Jurkat, Clone E6-1 (cell line): ENCODE measurements at regions not wholly inside any gene's neighbourhood (a gene's known extent, or its start where the extent isn't known, plus 50 kb on each side); places are given as distances from the start of the nearest gene placed in this dataset.
A peak's percentile ranks its signal among the peaks of the same experiment; 100 is the strongest.
"Not testable (repeated sequence)": the region's sequence is repeated elsewhere in the genome, so short reads cannot be mapped to it uniquely, and the experiment has no call there.

Experiments
- DNase-seq: peaks from one replicate; pipeline ENCODE4 v3.0.0-alpha.2; 2011; ENCODE audit warnings: low read depth, low spot score
- H3K4me3 ChIP-seq: 2 replicates; pipeline ENCODE4 v1.5.1; 2011; ENCODE audit warnings: mild to moderate bottlenecking, low read length, control low read depth, moderate library complexity

- no peak overlapping the region for H3K4me3 ChIP-seq
- no peak for DNase-seq
These were observed 73.8 kb upstream of the CD2AP start for GRCh38 chr6:47403801-47404200.

- no peak for DNase-seq
- no peak overlapping the region for H3K4me3 ChIP-seq
These were observed 73.2 kb upstream of the CD2AP start for GRCh38 chr6:47404435-47404834.

GRCh38 chr6:47405273-47405672 is 72.3 kb upstream of the CD2AP start:
- no peak overlapping the region for H3K4me3 ChIP-seq
- DNase-seq = no peak

- no peak overlapping the region for H3K4me3 ChIP-seq
- no peak for DNase-seq
These were observed 70.0 kb upstream of the CD2AP start for GRCh38 chr6:47407300-47408281.

GRCh38 chr6:47413752-47414422 is 63.7 kb upstream of the CD2AP start:
- H3K4me3 ChIP-seq = peak overlapping the region; percentile 58
- peak; percentile 73 for DNase-seq

GRCh38 chr6:47414423-47415167 is 63.0 kb upstream of the CD2AP start:
- peak overlapping the region; percentile 58 for H3K4me3 ChIP-seq
- DNase-seq = peak; percentile 69

GRCh38 chr6:47416396-47417345 is 60.9 kb upstream of the CD2AP start:
- DNase-seq = no peak
- no peak overlapping the region for H3K4me3 ChIP-seq

GRCh38 chr6:47419621-47420020 is 58.0 kb upstream of the CD2AP start:
- DNase-seq = no peak
- H3K4me3 ChIP-seq = no peak overlapping the region

- no peak for DNase-seq
- H3K4me3 ChIP-seq = no peak overlapping the region
These were observed 56.9 kb upstream of the CD2AP start for GRCh38 chr6:47420394-47421371.

- DNase-seq = no peak
- H3K4me3 ChIP-seq = no peak overlapping the region
These were observed 54.5 kb upstream of the CD2AP start for GRCh38 chr6:47423079-47423478.

- DNase-seq = no peak
- H3K4me3 ChIP-seq = no peak overlapping the region
These were observed 53.2 kb upstream of the CD2AP start for GRCh38 chr6:47424436-47424836.

- not testable (repeated sequence) for DNase-seq, H3K4me3 ChIP-seq
These were observed 51.9 kb upstream of the CD2AP start for GRCh38 chr6:47425724-47426123.

GRCh38 chr6:47426524-47427302 is 50.9 kb upstream of the CD2AP start:
- no peak overlapping the region for H3K4me3 ChIP-seq
- no peak for DNase-seq

GRCh38 chr6:47427680-47428079 is 49.9 kb upstream of the CD2AP start:
- DNase-seq = no peak

More at GRCh38 chr6:47427680-47428079, 49.9 kb upstream of the CD2AP start:
- H3K4me3 ChIP-seq = no peak overlapping the region
